Hematopoietic multipotent progenitor cell treated with erythropoietin and hydrocortisone succinate and interleukin-3 and kit ligand, for 4 days (in vitro differentiated cells): ENCODE measurements at regions not wholly inside any gene's neighbourhood (a gene's known extent, or its start where the extent isn't known, plus 50 kb on each side); places are given as distances from the start of the nearest gene placed in this dataset.
"Not testable (repeated sequence)": the region's sequence is repeated elsewhere in the genome, so short reads cannot be mapped to it uniquely, and the experiment has no call there.

ENCODE experiments used
- DNase-seq: peaks from one replicate; pipeline ENCODE4 v3.0.0-alpha.2; 2015

DNA sequence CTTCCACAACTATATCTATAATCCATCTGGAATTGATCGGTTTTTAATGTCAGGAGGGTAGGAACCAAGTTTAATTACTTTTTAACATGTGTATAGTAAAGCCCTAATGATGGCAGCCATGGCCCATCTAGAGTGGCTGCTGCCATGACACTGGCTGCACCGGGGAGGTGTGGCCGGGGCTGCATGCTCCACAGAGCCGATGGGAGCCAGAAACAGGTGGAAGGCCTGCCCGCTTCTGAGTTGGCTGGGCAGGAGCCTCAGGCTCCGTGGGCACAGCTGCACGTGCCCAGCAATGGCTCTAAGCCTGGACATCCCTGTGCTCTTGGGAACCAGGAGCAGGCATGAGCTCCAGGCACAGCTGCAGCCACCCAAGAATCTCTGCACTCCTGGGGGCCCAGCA is 73.0 kb downstream of the GBP6 start:
- no peak for DNase-seq

DNA sequence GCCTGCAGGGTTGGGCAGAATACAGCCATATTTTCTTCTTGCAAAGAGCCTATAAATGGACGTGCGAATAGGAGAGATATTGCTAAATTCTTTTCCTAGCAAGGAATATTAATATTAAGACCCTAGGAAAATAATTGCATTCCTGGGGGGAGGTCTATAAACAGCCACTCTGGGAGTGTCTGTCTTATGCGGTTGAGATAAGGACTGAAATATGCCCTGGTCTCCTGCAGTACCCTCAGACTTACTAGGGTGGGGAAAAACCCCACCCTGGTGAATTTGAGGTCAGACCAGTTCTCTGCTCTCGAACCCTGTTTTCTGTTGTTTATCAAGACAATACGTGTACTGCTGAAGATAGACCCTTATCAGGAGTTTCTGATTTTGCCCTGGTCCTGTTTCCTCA is 74.4 kb downstream of the GBP6 start:
- DNase-seq = not testable (repeated sequence)

DNA sequence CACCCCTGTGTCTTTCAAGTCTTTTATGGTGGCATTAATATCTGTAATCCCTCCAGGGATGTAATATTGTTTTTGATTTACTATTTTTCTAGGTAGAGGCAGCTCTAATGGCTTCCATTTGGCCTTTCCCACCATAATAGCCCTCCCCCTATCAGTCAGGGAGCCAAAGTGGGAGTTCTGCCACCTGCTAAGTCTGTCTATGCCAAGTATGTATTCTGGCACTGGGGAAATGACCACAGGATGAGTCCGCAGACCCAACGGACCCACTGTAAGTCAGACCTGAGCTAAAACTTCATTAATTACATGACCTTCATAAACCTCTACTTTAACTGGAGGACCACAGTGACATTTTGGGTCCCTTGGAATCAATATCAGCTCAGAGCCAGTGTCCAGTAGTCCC is 77.1 kb downstream of the GBP6 start:
- no peak for DNase-seq

DNA sequence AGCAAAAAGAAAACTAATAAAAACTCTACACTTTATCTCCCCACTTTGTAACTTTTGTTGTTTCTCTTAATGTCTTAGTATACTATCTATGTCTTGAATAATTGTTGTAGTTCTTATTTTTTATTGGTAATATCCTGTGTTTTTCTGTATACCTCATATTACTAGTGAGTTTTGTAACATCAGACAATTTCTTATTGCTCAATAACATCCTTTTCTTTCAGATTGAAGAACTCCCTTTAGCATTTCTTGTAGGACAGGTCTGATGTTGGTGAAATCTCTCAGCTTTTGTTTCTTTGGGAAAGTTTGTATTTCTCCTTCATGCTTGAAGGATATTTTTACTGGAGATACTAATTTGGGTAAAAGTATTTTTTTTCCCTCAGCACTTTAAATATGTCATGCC is 79.8 kb upstream of the LRRC8B start:
- no peak for DNase-seq

DNA sequence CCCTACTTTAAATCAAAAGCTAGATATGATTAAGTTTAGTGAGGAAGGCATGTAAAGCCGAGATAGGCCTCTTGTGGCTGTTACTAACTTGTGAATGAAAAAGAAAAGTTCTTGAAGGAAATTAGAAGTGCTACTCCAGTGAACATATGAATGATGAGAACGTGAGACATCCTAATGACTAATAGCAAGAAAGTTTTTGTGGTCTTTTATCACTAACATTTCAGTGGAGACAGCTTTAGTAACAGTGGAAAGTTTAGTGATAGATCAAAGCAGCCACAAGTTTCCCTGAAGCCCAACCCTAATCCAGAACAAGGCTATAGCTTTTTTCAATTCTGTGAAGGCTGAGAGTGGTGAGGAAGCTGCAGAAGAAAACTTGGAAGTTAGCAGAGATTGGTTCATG is 73.6 kb upstream of the LRRC8B start:
- DNase-seq = peak; percentile 14

DNA sequence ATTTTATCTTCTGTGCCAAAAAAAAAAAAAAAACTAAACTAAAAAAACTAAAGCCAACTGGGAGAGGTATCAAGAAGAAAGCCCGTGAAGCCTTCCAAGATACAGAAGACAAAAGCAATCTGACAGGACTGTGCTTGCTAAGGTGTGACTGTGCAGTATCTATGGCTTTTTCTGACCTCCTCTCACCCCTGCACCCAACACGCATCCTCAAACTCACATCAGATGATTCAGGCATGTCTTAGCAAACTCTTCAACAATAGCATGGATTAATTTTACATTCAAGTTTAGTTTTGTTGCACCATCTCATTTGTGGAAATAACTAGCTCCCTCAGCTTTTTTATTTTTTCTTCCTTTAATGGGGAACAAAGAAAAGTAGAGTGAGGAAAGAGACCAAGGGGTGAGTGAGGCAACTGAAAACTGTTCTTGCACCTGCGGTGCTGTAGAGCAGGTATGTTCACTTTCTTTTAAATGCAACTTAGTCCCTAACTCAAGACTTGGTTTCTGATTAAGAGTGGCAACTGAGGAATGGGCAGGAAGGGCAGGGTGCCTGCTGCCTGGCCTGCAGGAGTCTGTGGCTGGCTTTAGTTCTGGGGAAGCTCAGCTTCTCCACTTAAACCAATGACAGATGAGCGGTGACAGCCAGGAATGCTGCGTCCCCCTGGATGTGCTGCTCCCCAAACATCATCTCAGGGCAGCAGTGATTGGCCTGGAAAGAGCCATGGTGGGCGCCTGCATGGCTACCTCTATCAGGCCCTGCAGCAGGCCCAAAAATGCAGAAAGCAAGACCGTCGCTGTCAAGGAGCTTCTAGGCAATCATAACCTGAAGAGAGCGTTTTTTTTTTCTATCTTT is 71.3 kb upstream of the LRRC8B start:
- no peak for DNase-seq

DNA sequence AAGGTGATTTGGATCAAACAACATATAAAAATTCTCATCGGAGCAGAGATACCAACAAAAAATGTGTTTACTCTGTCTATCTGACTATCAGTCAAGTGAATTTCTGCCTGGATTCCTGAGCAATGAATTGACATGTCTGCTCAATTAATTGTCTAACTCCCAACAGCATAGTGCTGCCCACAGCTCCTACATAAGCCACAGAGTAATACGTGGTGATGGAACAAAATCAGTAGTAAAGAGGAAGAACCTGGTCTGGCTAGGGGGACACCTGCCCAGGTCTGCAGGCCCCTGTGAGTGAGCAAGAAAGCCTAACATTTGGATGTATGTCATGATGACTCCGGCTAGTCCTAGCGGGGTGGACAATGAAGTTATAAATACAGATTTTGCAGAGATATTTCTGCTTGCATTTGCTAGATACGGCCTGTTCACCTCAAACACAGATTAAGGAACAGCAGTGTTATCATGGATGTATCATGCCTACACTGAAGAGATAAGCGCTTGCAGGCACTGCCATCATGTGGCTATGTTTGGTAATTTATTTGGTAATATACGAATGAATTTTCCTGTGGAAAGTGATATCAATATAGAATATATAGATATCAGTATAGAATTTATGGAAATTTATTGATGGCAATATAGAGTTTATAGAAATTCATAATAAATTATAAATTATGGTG is 69.6 kb upstream of the LRRC8B start:
- peak; percentile 85 for DNase-seq

DNA sequence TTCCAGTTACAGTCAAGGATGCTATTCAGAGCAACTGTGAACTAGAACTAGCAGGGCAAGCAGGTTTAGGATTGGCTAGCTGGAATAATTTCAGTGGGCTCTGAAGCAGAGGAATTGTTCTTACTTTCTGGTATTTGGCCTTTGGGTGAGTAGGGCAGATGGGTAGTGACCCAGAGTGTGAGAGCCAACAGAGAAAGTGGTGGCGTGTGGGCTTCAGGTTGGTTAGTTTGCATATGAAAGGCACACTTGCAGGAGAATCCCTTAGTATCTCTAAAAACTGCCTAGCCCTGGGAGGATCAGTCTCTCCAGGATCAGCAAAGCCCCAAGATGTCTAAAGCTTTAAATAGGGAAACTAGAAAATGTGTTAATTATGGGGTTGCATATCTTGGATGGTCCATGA is 67.6 kb upstream of the LRRC8B start:
- no peak for DNase-seq

DNA sequence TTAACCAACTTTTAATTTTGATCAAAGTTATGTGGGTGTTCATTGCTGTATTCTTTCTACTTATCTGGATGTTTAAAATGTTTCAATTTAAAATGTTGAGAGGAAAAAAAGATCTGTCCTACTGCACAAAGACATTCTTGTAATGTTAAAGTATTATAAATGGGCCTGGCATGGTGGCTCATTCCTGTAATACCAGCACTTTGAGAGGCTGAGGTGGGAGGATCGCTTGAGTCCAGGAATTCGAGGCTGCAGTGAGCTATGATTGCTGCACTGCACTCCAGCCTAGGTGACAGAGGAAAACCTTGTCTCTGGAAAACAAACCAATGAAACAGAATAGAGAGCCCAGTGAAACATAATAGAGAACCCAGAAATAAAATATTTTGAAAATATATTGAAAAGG is 65.5 kb upstream of the LRRC8B start:
- DNase-seq = no peak

DNA sequence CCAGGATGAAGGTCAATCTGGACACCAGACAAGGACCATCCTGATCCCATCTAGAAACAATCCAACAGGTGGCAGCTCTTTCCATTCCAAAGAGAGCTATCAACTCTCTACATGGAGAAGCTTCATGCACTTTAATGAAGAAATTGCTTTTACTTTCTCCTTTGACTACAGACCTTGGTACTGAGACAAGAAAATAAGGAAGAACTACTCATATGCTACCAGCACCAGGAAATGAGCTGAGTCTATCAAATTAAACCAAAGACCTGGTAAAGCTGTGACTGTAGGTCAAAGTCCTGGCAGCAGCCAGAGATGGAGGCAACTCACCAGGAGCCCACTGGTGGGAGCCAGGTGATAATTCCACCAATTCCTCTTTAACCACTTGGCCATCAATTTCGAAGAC is 64.3 kb upstream of the LRRC8B start:
- peak; percentile 17 for DNase-seq

DNA sequence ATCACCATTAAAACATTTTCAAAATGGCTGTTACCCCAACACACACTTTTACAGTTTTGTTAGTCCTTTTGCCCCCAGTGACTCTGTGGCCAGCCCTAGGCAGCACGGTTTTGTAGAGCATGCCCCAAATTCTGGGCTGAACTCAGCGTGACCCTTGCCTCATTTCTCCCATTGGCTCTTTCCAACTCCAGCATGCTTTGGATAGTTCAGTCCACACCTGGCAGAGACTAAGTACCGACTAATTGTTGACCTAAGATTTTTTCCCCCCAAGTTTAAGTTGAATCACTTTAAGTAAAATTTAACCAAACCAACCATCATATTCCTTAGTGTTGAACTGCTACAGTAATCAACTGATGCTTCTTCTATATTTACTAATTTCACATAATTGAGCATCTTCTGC is 62.4 kb upstream of the LRRC8B start:
- no peak for DNase-seq

DNA sequence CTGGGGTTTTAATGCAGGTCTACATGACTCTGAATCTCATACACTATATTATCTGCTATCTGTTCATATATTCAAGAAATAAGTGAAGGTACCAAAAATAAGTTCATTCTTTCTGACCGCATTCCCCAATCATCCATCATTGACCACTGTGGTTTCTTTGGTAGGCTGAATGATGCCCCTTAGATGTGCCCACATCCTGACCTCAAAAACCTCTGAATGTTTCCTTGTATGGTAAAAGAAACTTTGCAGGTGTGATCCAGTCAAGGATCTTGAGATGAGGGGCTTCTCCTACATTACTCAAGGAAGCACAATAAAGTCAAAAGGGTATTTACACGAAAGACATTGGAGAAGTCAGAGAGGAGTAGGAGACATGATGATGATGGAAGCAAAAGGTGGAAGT is 60.6 kb upstream of the LRRC8B start:
- DNase-seq = peak; percentile 50

DNA sequence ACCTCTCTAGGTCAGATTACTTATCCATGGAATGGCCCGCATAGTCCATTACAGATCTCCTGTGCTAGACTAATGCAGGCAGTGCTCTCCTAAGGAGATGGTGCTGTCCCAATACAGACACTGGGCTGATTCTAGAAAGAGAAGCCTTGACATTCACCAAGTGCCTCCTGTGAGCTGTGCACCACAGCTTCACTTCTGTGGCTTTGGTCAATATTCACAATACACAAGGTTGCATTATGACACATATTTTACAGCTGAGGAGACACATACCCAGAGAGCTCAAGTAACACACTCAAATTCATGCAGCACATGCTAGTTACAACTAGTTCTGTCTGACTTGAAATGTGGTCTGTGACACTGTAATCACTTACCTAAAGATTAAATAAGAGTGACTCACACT is 59.4 kb upstream of the LRRC8B start:
- peak; percentile 23 for DNase-seq

DNA sequence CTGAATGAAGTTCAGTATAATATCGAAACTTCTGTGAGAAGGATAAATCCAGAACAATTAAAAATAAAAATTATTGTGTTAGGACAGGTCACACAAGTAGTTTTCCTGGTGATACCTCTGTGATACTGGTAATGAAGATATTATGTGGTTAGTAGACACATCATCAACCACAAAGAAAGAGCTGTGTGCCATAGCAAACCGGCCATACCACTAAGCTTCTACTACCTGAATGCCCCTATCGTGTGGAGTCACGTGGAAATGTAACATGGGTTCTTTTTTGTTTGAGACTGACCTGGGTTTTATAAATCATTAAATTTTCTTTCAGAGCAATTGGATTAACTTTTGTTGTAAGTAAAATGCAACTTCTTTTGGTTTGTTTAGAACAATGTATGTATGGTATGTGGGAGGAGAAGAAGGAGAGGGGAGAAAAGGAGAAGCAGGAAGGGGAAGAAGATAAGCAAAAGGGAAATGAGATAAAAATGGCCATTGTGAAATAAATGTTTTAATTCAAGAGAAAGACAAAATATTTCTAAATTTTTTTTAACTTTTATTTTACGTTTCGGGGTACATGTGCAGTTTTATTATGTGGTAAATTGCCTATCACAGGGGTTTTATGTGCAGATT is 58.2 kb upstream of the LRRC8B start:
- DNase-seq = peak; percentile 60

DNA sequence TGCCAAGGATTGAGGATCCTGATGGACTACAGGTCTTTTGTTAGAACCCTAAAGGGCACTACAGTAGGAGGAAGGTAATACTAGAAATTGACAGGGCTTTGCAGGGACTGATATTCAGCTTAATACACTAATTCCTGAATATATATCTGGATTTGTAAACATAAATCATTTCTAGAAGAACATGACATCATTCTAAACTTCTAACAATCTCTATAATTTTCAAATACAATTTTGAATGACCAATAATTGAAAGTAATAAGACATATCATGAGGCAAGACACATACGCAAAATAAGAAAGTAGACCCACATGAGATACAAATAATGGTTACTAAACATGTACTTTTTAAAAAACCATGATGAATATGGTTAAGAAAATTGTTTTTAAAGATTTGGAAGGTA is 52.4 kb upstream of the LRRC8B start:
- DNase-seq = no peak

DNA sequence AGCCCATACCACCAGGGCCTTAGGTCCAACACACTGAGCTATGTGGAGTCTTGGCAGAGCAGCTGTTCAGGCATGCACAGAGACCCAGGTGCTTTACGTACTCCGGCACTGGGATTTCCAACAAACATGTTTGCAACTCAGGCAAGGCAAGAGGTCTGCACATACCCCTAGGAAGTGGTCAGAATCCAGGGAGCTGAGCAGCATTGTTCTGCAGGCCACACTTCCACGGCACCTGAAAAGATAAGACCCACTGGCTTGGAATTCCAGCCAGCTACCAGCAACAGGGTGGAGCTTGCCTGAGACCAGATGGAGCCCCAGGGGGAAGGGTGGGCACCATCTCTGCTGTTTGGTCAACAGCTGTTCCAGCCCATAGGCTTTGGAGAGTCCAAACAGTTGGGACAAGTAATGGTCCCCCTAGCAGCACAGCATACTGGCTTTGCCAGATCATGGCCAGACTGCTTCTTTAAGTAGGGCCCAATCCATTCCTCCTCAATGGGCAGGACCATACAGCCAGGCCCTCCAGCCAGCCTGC is 51.7 kb upstream of the LRRC8B start:
- no peak for DNase-seq
